ENCODE measurements at regions not wholly inside any gene's neighbourhood (a gene's known extent, or its start where the extent isn't known, plus 50 kb on each side); places are given as distances from the start of the nearest gene placed in this dataset.

- ChIA-PET POLR2A (ENCODE audit: low non-redundant PET) (no interaction called here), CTCF (no interaction called here)
- intact Hi-C loops (cut with micrococcal nuclease; ENCODE audit: unreplicated experiment), result no loop called here
- BruUV-seq (replicated peaks), result no TSS peak
- DNase-seq (ENCODE audit: low spot score), result peak; percentile 44
- H3K9me3 ChIP-seq (ENCODE audit: low read depth, low read length, poor library complexity, severe bottlenecking), result no peaks in the 10 kb centered on the region
- H3K4me3 ChIP-seq (ENCODE audit: low read depth, low read length, poor library complexity, severe bottlenecking), result no peak overlapping the region
- no peak overlapping the region for H3K27ac ChIP-seq (ENCODE audit: low read depth, low read length, poor library complexity, severe bottlenecking)
- no peak for TF ChIP-seq EZH2 (IDR thresholded peaks at IDR 0.05; ENCODE audit: borderline replicate concordance, low read depth, low read length, poor library complexity, severe bottlenecking)
- TF ChIP-seq, protein P1, sequence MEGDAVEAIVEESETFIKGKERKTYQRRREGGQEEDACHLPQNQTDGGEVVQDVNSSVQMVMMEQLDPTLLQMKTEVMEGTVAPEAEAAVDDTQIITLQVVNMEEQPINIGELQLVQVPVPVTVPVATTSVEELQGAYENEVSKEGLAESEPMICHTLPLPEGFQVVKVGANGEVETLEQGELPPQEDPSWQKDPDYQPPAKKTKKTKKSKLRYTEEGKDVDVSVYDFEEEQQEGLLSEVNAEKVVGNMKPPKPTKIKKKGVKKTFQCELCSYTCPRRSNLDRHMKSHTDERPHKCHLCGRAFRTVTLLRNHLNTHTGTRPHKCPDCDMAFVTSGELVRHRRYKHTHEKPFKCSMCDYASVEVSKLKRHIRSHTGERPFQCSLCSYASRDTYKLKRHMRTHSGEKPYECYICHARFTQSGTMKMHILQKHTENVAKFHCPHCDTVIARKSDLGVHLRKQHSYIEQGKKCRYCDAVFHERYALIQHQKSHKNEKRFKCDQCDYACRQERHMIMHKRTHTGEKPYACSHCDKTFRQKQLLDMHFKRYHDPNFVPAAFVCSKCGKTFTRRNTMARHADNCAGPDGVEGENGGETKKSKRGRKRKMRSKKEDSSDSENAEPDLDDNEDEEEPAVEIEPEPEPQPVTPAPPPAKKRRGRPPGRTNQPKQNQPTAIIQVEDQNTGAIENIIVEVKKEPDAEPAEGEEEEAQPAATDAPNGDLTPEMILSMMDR (conservative IDR thresholded peaks at IDR 0.05; ENCODE audit: low read depth, low read length), result peak; percentile 27; the same call in 1 of the 2 replicates
- H3K4me1 ChIP-seq (ENCODE audit: insufficient read depth, low read length, poor library complexity, severe bottlenecking), result no peaks in the 10 kb centered on the region
- no peaks in the 10 kb centered on the region for H3K27me3 ChIP-seq (replicated peaks; ENCODE audit: insufficient read depth, low read depth, low read length, poor library complexity)
- H3K36me3 ChIP-seq (ENCODE audit: insufficient read depth, low read length, poor library complexity, severe bottlenecking), result no peaks in the 10 kb centered on the region
Observed at GRCh38 chr5:40367255-40367654, 312.5 kb upstream of the PTGER4 start.

- no TSS peak for BruUV-seq (replicated peaks)
- CTCF ChIA-PET, result no interaction called here
- no peaks in the 10 kb centered on the region for H3K4me1 ChIP-seq (ENCODE audit: insufficient read depth, low read length, poor library complexity, severe bottlenecking)
- no peaks in the 10 kb centered on the region for H3K36me3 ChIP-seq (ENCODE audit: insufficient read depth, low read length, poor library complexity, severe bottlenecking)
- POLR2A ChIA-PET (ENCODE audit: low non-redundant PET), result no interaction called here
- no peak overlapping the region for H3K4me3 ChIP-seq (ENCODE audit: low read depth, low read length, poor library complexity, severe bottlenecking)
- no peak for DNase-seq (ENCODE audit: low spot score)
- H3K27ac ChIP-seq (ENCODE audit: low read depth, low read length, poor library complexity, severe bottlenecking), result no peak overlapping the region
- no peak for TF ChIP-seq EZH2 (IDR thresholded peaks at IDR 0.05; ENCODE audit: borderline replicate concordance, low read depth, low read length, poor library complexity, severe bottlenecking)
- TF ChIP-seq, protein P1 (conservative IDR thresholded peaks at IDR 0.05; ENCODE audit: low read depth, low read length), result no peak
- no peaks in the 10 kb centered on the region for H3K27me3 ChIP-seq (replicated peaks; ENCODE audit: insufficient read depth, low read depth, low read length, poor library complexity)
- intact Hi-C loops (cut with micrococcal nuclease; ENCODE audit: unreplicated experiment), result no loop called here
- no peaks in the 10 kb centered on the region for H3K9me3 ChIP-seq (ENCODE audit: low read depth, low read length, poor library complexity, severe bottlenecking)
Observed at GRCh38 chr5:40365342-40366330, 314.1 kb upstream of the PTGER4 start.

DNA sequence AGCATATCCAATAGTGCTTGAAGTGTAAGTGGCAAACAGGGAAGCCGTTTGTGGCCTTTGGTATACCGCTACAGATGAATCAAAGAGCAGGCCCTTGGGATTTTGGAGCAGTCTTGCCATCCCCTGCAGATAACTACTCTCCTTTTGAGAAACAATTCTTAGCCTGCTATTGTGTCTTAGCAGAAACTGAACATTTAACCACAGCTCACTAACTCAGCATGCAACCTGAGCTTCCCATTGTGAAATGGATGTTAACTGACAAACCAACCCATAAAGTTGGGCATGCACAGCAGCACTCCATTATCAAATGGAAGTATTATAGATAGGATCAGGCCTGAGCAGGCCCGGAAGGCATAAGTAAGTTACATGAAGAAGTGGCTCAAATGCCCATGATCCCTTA is 315.3 kb upstream of the PTGER4 start:
- Histone ChIP-seq H3K36me3 (ENCODE audit: insufficient read depth, low read length, poor library complexity, severe bottlenecking) (no peaks in the 10 kb centered on the region), H3K4me3 (ENCODE audit: low read depth, low read length, poor library complexity, severe bottlenecking) (no peak overlapping the region), H3K27ac (ENCODE audit: low read depth, low read length, poor library complexity, severe bottlenecking) (no peak overlapping the region), H3K4me1 (ENCODE audit: insufficient read depth, low read length, poor library complexity, severe bottlenecking) (no peaks in the 10 kb centered on the region), H3K27me3 (replicated peaks; ENCODE audit: insufficient read depth, low read depth, low read length, poor library complexity) (no peaks in the 10 kb centered on the region), H3K9me3 (ENCODE audit: low read depth, low read length, poor library complexity, severe bottlenecking) (no peaks in the 10 kb centered on the region)
- intact Hi-C loops (cut with micrococcal nuclease; ENCODE audit: unreplicated experiment), result no loop called here
- no peak for TF ChIP-seq EZH2 (IDR thresholded peaks at IDR 0.05; ENCODE audit: borderline replicate concordance, low read depth, low read length, poor library complexity, severe bottlenecking)
- TF ChIP-seq, protein P1 (conservative IDR thresholded peaks at IDR 0.05; ENCODE audit: low read depth, low read length), result no peak
- DNase-seq (ENCODE audit: low spot score), result peak; percentile 33
- BruUV-seq (replicated peaks), result no TSS peak
- POLR2A ChIA-PET (ENCODE audit: low non-redundant PET), result no interaction called here
- CTCF ChIA-PET, result no interaction called here

Data from A673 (cell line).